H1 (cell line): ENCODE measurements at regions not wholly inside any gene's neighbourhood (a gene's known extent, or its start where the extent isn't known, plus 50 kb on each side); places are given as distances from the start of the nearest gene placed in this dataset.

Experiments used
- CTCF ChIA-PET: fragments of 300-600 bp; sonication (Branson Sonifier 250); formaldehyde crosslinking; loops from one replicate; lab custom pipeline; 2021; ENCODE audit not compliant: partially characterized antibody; lab: Charles Lee
- POLR2A ChIA-PET: fragments of 300-600 bp; sonication (Branson Sonifier 250); formaldehyde crosslinking; loops from one replicate; lab custom pipeline; 2021; ENCODE audit warnings: inconsistent platforms; ENCODE audit not compliant: partially characterized antibody; lab: Charles Lee
- DNase-seq, 2 experiments: peaks; one replicate each; pipeline versions ENCODE4 v3.0.0 to v3.0.0-alpha.2; 2010 to 2022; ENCODE audit warnings: low spot score in 2 of 2, low read depth in 1 of 2, mixed read lengths in 1 of 2
- FAIRE-seq: peaks from 2 replicates; lab custom pipeline; 2011; peaks lifted over from hg19 to GRCh38; lab: Jason Lieb, UNC
- H2AFZ ChIP-seq: 2 replicates; pipeline ENCODE4 v1.8.1; 2012; ENCODE audit warnings: low read length, inconsistent platforms
- H2AK5ac ChIP-seq: 2 replicates; pipeline ENCODE4 v1.6.1; 2013; ENCODE audit warnings: low read depth, low read length
- H2BK120ac ChIP-seq: replicated peaks from 2 replicates; pipeline ENCODE3; 2013; ENCODE audit warnings: low read depth, low read length, inconsistent platforms
- H2BK12ac ChIP-seq: 2 replicates; pipeline ENCODE4 v1.6.1; 2013; ENCODE audit warnings: low read depth, low read length
- H2BK15ac ChIP-seq: 2 replicates; pipeline ENCODE4 v1.6.1; 2013; ENCODE audit warnings: low read length
- H2BK20ac ChIP-seq: 2 replicates; pipeline ENCODE4 v1.6.1; 2013; ENCODE audit warnings: low read length
- H2BK5ac ChIP-seq: 2 replicates; pipeline ENCODE4 v1.6.1; 2013; ENCODE audit warnings: low read depth, low read length
- H3K14ac ChIP-seq: 2 replicates; pipeline ENCODE4 v1.6.1; 2013; ENCODE audit warnings: inconsistent platforms; ENCODE audit not compliant: insufficient read length
- H3K18ac ChIP-seq: 2 replicates; pipeline ENCODE4 v1.6.1; 2013; ENCODE audit warnings: low read length; ENCODE audit errors: extremely low read depth
- H3K23ac ChIP-seq: 2 replicates; pipeline ENCODE4 v1.6.1; 2013; ENCODE audit warnings: inconsistent platforms; ENCODE audit not compliant: insufficient read length
- H3K23me2 ChIP-seq: 2 replicates; pipeline ENCODE4 v1.6.1; 2013; ENCODE audit warnings: low read depth, low read length
- H3K27ac ChIP-seq: 2 replicates; pipeline ENCODE4 v1.6.1; 2011; ENCODE audit warnings: low read depth, low read length, inconsistent platforms
- H3K27me3 ChIP-seq, 4 experiments: replicated peaks in 1 of 4; 1 replicate in 1 of 4; 2 replicates in 3 of 4; pipeline versions ENCODE4 v1.6.1 to v1.8.1; 2011 to 2013; ENCODE audit warnings: low read length in 3 of 4, mild to moderate bottlenecking in 3 of 4, inconsistent platforms in 2 of 4, mixed read lengths in 2 of 4, moderate library complexity in 1 of 4; ENCODE audit not compliant: control insufficient read depth in 3 of 4, insufficient read depth in 3 of 4; ENCODE audit errors: extremely low read depth in 1 of 4
- H3K36me3 ChIP-seq, 4 experiments: 2 replicates each; pipeline versions ENCODE4 v1.6.1 to v1.8.1; 2011 to 2013; ENCODE audit warnings: mild to moderate bottlenecking in 4 of 4, low read length in 3 of 4, moderate library complexity in 2 of 4, control low read depth in 1 of 4, inconsistent platforms in 1 of 4; ENCODE audit not compliant: insufficient read depth in 4 of 4, control insufficient read depth in 2 of 4
- H3K4ac ChIP-seq: replicated peaks from 2 replicates; pipeline ENCODE3; 2013; ENCODE audit warnings: low read length, low read depth, mixed read lengths, inconsistent platforms; ENCODE audit not compliant: insufficient read length
- H3K4me1 ChIP-seq, 4 experiments: replicated peaks in 1 of 4; 1 replicate in 1 of 4; 2 replicates in 3 of 4; pipeline versions ENCODE4 v1.6.1 to v1.8.1; 2011 to 2013; ENCODE audit warnings: low read length in 3 of 4, inconsistent platforms in 2 of 4, mixed read lengths in 1 of 4; ENCODE audit not compliant: insufficient read depth in 4 of 4, control insufficient read depth in 3 of 4
- H3K4me2 ChIP-seq, 2 experiments: 2 replicates each; pipeline versions ENCODE4 v1.6.1 to v1.8.1; 2011 to 2013; ENCODE audit warnings: low read depth in 2 of 2, low read length in 2 of 2, control low read depth in 1 of 2, inconsistent platforms in 1 of 2, mild to moderate bottlenecking in 1 of 2; ENCODE audit not compliant: insufficient read depth in 1 of 2
- H3K4me3 ChIP-seq, 4 experiments: fragments of 200-600, 300-600 bp in 1 of 4; sonication (generic), shearing (Covaris generic), sonication (Bioruptor Twin) in 1 of 4; 2 replicates each; pipeline versions ENCODE4 v1.5.1 to v1.8.1; 2011 to 2016; ENCODE audit warnings: low read length in 4 of 4, low read depth in 3 of 4, control low read depth in 2 of 4, inconsistent platforms in 2 of 4, mild to moderate bottlenecking in 2 of 4, mixed read lengths in 1 of 4, moderate library complexity in 1 of 4; ENCODE audit not compliant: insufficient read depth in 2 of 4; ENCODE audit errors: extremely low read depth in 1 of 4
- H3K56ac ChIP-seq: replicated peaks from 2 replicates; pipeline ENCODE3; 2013; ENCODE audit warnings: low read depth, mild to moderate bottlenecking, mixed read lengths, low read length, inconsistent platforms; ENCODE audit not compliant: insufficient read length
- H3K79me1 ChIP-seq: 2 replicates; pipeline ENCODE4 v1.6.1; 2013; ENCODE audit warnings: low read depth, low read length, control low read depth
- H3K79me2 ChIP-seq, 2 experiments: 2 replicates each; pipeline versions ENCODE4 v1.6.1 to v1.8.1; 2012 to 2013; ENCODE audit warnings: low read length in 2 of 2, mild to moderate bottlenecking in 2 of 2, inconsistent platforms in 1 of 2; ENCODE audit not compliant: insufficient read depth in 2 of 2, control insufficient read depth in 1 of 2
- H3K9ac ChIP-seq, 4 experiments: replicated peaks in 1 of 4; 1 replicate in 1 of 4; 2 replicates in 3 of 4; pipeline versions ENCODE4 v1.6.1 to v1.8.1; 2011 to 2013; ENCODE audit warnings: low read depth in 3 of 4, low read length in 3 of 4, control low read depth in 2 of 4, mild to moderate bottlenecking in 2 of 4, moderate library complexity in 2 of 4, inconsistent platforms in 1 of 4; ENCODE audit errors: extremely low read depth in 1 of 4
- H3K9me3 ChIP-seq, 2 experiments: 2 replicates each; pipeline versions ENCODE4 v1.6.1 to v1.8.1; 2012 to 2013; ENCODE audit warnings: mild to moderate bottlenecking in 2 of 2, moderate library complexity in 2 of 2, control low read depth in 1 of 2, inconsistent platforms in 1 of 2, low read depth in 1 of 2, low read length in 1 of 2, mixed read lengths in 1 of 2; ENCODE audit not compliant: insufficient read depth in 2 of 2
- H4K20me1 ChIP-seq, 2 experiments: replicated peaks in 1 of 2; 2 replicates each; pipeline versions ENCODE3 to v1.8.1; 2011 to 2013; ENCODE audit warnings: inconsistent platforms in 2 of 2, low read length in 2 of 2, mild to moderate bottlenecking in 1 of 2; ENCODE audit not compliant: insufficient read depth in 2 of 2, control insufficient read depth in 1 of 2
- H4K5ac ChIP-seq: 2 replicates; pipeline ENCODE4 v1.6.1; 2013; ENCODE audit warnings: low read length, low read depth, mixed read lengths, inconsistent platforms; ENCODE audit not compliant: insufficient read length
- H4K8ac ChIP-seq: 2 replicates; pipeline ENCODE4 v1.8.0; 2013; ENCODE audit warnings: mild to moderate bottlenecking, moderate library complexity, low read length, inconsistent platforms; ENCODE audit not compliant: insufficient read depth; ENCODE audit errors: extremely low read depth
- H4K91ac ChIP-seq: replicated peaks from 2 replicates; pipeline ENCODE3; 2013; ENCODE audit warnings: low read length, mixed read lengths, inconsistent platforms; ENCODE audit not compliant: insufficient read length
- BCL11A ChIP-seq, 2 experiments: IDR thresholded peaks; one replicate each; pipeline ENCODE4 v1.6.1; 2011; ENCODE audit warnings: low read depth in 2 of 2, low read length in 2 of 2, mild to moderate bottlenecking in 2 of 2
- CEBPB ChIP-seq: IDR thresholded peaks from 2 replicates; pipeline ENCODE4 v1.6.1; 2012; ENCODE audit warnings: low read depth, low read length
- HDAC2 ChIP-seq, 2 experiments: fragments of 300-600 bp in 1 of 2; sonication (generic) in 1 of 2; IDR thresholded peaks; 2 replicates each; pipeline ENCODE4 v1.6.1; 2011 to 2012; ENCODE audit warnings: low read depth in 2 of 2, low read length in 2 of 2, mild to moderate bottlenecking in 2 of 2, moderate library complexity in 2 of 2, borderline replicate concordance in 1 of 2, inconsistent platforms in 1 of 2
- KDM5A ChIP-seq: fragments of 200-600 bp; IDR thresholded peaks from 2 replicates; pipeline ENCODE4 v1.7.1; 2012; ENCODE audit warnings: mild to moderate bottlenecking, low read length, inconsistent platforms, mixed read lengths
- NANOG ChIP-seq: IDR thresholded peaks from 2 replicates; pipeline ENCODE4 v1.6.1; 2011; ENCODE audit warnings: low read length, low read depth, mild to moderate bottlenecking, inconsistent platforms; ENCODE audit not compliant: insufficient read depth, poor library complexity, severe bottlenecking
- POU5F1 ChIP-seq: IDR thresholded peaks from 2 replicates; pipeline ENCODE4 v1.6.1; 2011; ENCODE audit warnings: low read depth, mild to moderate bottlenecking, low read length, moderate library complexity
- RFX5 ChIP-seq: IDR thresholded peaks from 2 replicates; pipeline ENCODE4 v1.6.1; 2011; ENCODE audit warnings: low read depth, low read length, improper control_type of control experiment, borderline replicate concordance
- RNF2 ChIP-seq: fragments of 200-900, 300-1000 bp; sonication (generic); IDR thresholded peaks from 2 replicates; pipeline ENCODE4 v1.7.1; 2016; ENCODE audit warnings: borderline replicate concordance, low read depth, mild to moderate bottlenecking, antibody characterized with exemption, low read length; ENCODE audit not compliant: poor library complexity, severe bottlenecking; ENCODE audit errors: missing control alignments
- SP4 ChIP-seq: IDR thresholded peaks from 2 replicates; pipeline ENCODE4 v1.6.1; 2012; ENCODE audit warnings: low read length, inconsistent platforms
- SUZ12 ChIP-seq: fragments of 200-600 bp; sonication (generic); IDR thresholded peaks from 2 replicates; pipeline ENCODE4 v1.6.1; 2012; ENCODE audit warnings: mild to moderate bottlenecking, inconsistent platforms, low read length, moderate library complexity, mixed read lengths
- TCF12 ChIP-seq: IDR thresholded peaks from 2 replicates; pipeline ENCODE4 v1.6.1; 2011; ENCODE audit warnings: low read depth, mild to moderate bottlenecking, low read length
- TEAD4 ChIP-seq: IDR thresholded peaks from 2 replicates; pipeline ENCODE4 v1.6.1; 2012; ENCODE audit warnings: low read depth, low read length, inconsistent platforms, mixed read lengths
- YY1 ChIP-seq: IDR thresholded peaks from 2 replicates; pipeline ENCODE4 v1.6.1; 2011; ENCODE audit warnings: low read depth, mild to moderate bottlenecking, low read length
- ZNF274 ChIP-seq: IDR thresholded peaks from 2 replicates; pipeline ENCODE4 v1.7.0; 2012; ENCODE audit warnings: low read length, borderline replicate concordance; ENCODE audit errors: extremely low read depth
- WGBS, 2 experiments: shearing (Covaris generic) in 1 of 2; methylation state at CpG; one replicate each; pipeline versions ENCODE4 v1.1.6 to v1.1.7; 2013 to 2015; ENCODE audit warnings: low lambda C conversion rate in 2 of 2, mixed read lengths in 2 of 2, inconsistent platforms in 1 of 2, low coverage in 1 of 2, missing lambda C conversion rate in 1 of 2; ENCODE audit not compliant: insufficient replicate concordance in 2 of 2, insufficient coverage in 1 of 2, insufficient read length in 1 of 2; ENCODE audit errors: extremely low coverage in 1 of 2, missing lambda C conversion rate in 1 of 2; 5-methylcytosine and 5-hydroxymethylcytosine counted together

- H2AFZ ChIP-seq, result no peak overlapping the region
- H3K9me3 ChIP-seq, result no peaks in the 10 kb centered on the region
- H2BK120ac ChIP-seq, result no peak overlapping the region
- H3K23ac ChIP-seq, result no peak overlapping the region
- H3K4me3 ChIP-seq, result no peak overlapping the region
- H3K14ac ChIP-seq, result no peak overlapping the region
- no peak overlapping the region for H2BK20ac ChIP-seq
- no peaks in the 10 kb centered on the region for H4K20me1 ChIP-seq
- no peak overlapping the region for H2BK12ac ChIP-seq
- WGBS, 2 experiments, result 87% methylated on average over 2 of the region's 2 CpGs; no CpG with 5 or more reads in 1 of the 2 experiments
- H4K8ac ChIP-seq, result no peak overlapping the region
- no peak for FAIRE-seq
- no peaks in the 10 kb centered on the region for H3K79me2 ChIP-seq
- H3K56ac ChIP-seq, result no peak overlapping the region
- no peak overlapping the region for H4K91ac ChIP-seq
- H3K9ac ChIP-seq, result no peak overlapping the region
- no peak overlapping the region for H3K4me2 ChIP-seq
- no peak overlapping the region for H3K4ac ChIP-seq
- H2AK5ac ChIP-seq, result no peak overlapping the region
- no peak overlapping the region for H4K5ac ChIP-seq
- no peaks in the 10 kb centered on the region for H3K27me3 ChIP-seq
- H3K27ac ChIP-seq, result no peak overlapping the region
- no peak overlapping the region for H2BK5ac ChIP-seq
- H3K23me2 ChIP-seq, result no peaks in the 10 kb centered on the region
- DNase-seq, result no peak
- POLR2A ChIA-PET, result no interaction called here
- CTCF ChIA-PET, result interaction anchor here (0.6 to 8.5 kb wide), 6 partner anchors 14 to 743 kb away, joined by 3 to 160 read pairs (median 4); no protein-coding TSS in a partner anchor
- no peak overlapping the region for H2BK15ac ChIP-seq
- no peaks in the 10 kb centered on the region for H3K36me3 ChIP-seq
- no peaks in the 10 kb centered on the region; a peak in 1 of 7 replicates for H3K4me1 ChIP-seq
- H3K18ac ChIP-seq, result no peak overlapping the region
- no peaks in the 10 kb centered on the region for H3K79me1 ChIP-seq
- no peak for TF ChIP-seq ZNF274
- no peak for TF ChIP-seq KDM5A
- TF ChIP-seq TEAD4, result no peak
- TF ChIP-seq YY1, result no peak
- no peak for TF ChIP-seq HDAC2 (IDR thresholded peaks at IDR 0.05; ENCODE audit: borderline replicate concordance in 1 of 2, low read depth in 2 of 2, low read length in 2 of 2)
- TF ChIP-seq RNF2, result no peak
- TF ChIP-seq POU5F1, result no peak
- TF ChIP-seq SUZ12, result no peak
- TF ChIP-seq CEBPB, result no peak
- no peak for TF ChIP-seq TCF12
- TF ChIP-seq SP4, result no peak
- TF ChIP-seq RFX5, result no peak
- no peak for TF ChIP-seq BCL11A (IDR thresholded peaks at IDR 0.05; ENCODE audit: low read depth in 2 of 2, low read length in 2 of 2)
- no peak for TF ChIP-seq NANOG
These were observed 612.8 kb downstream of the IPMK start for GRCh38 chr10:57654856-57655255.
